Endothelial cell (in vitro differentiated cells): ENCODE measurements at regions not wholly inside any gene's neighbourhood (a gene's known extent, or its start where the extent isn't known, plus 50 kb on each side); places are given as distances from the start of the nearest gene placed in this dataset.
"Not testable (repeated sequence)": the region's sequence is repeated elsewhere in the genome, so short reads cannot be mapped to it uniquely, and the experiment has no call there.

Source experiments
- DNase-seq: peaks from one replicate; pipeline ENCODE4 v3.0.0; 2021; ENCODE audit warnings: low spot score
- H3K27ac Mint-ChIP-seq: one replicate; pipeline ENCODE4 v1.8.0; 2021; ENCODE audit warnings: mixed read lengths, inconsistent platforms; ENCODE audit not compliant: unreplicated experiment
- H3K27me3 Mint-ChIP-seq: one replicate; pipeline ENCODE4 v1.8.0; 2021; ENCODE audit warnings: mild to moderate bottlenecking, moderate library complexity, mixed read lengths, inconsistent platforms; ENCODE audit not compliant: unreplicated experiment
- H3K36me3 Mint-ChIP-seq: one replicate; pipeline ENCODE4 v1.8.0; 2021; ENCODE audit warnings: mild to moderate bottlenecking, low read depth, mixed read lengths, inconsistent platforms; ENCODE audit not compliant: unreplicated experiment
- H3K4me1 Mint-ChIP-seq: one replicate; pipeline ENCODE4 v1.8.0; 2021; ENCODE audit warnings: mild to moderate bottlenecking, mixed read lengths, inconsistent platforms; ENCODE audit not compliant: unreplicated experiment
- H3K4me3 Mint-ChIP-seq: one replicate; pipeline ENCODE4 v1.8.0; 2021; ENCODE audit warnings: mild to moderate bottlenecking, mixed read lengths, inconsistent platforms; ENCODE audit not compliant: unreplicated experiment
- H3K9me3 Mint-ChIP-seq: one replicate; pipeline ENCODE4 v1.8.0; 2021; ENCODE audit warnings: mixed read lengths, inconsistent platforms; ENCODE audit not compliant: unreplicated experiment
- TF ChIP-seq, protein P1 (sequence below): fragments of 200-600 bp; sonication (generic); IDR thresholded peaks from one replicate; pipeline ENCODE4 v1.5.0; 2021; ENCODE audit warnings: antibody characterized with exemption; ENCODE audit not compliant: unreplicated experiment

DNA sequence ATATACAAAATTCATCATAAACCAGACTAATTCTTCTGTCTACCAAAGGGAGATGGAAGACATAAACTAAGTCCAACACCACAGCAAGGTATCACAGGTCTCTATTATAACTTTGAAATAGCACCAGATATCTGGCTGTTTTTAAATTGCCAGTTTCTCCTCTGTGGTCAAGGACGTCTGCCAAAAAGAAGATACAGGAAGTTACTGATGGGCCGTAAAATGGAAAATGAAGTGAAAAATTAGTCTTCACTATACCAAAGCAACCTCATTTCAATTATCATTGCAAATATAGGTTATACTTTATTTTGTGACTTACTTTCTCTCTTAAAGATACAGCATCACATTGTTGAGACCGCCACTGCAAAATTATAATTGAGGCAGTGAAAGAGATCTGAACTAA is 225.5 kb downstream of the NDUFS4 start:
- Mint-ChIP-seq H3K36me3 (no peaks in the 10 kb centered on the region), H3K4me1 (no peaks in the 10 kb centered on the region), H3K27me3 (no peaks in the 10 kb centered on the region), H3K27ac (no peak overlapping the region), H3K9me3 (no peaks in the 10 kb centered on the region), H3K4me3 (no peak overlapping the region)
- DNase-seq: no peak
- TF ChIP-seq, protein P1, sequence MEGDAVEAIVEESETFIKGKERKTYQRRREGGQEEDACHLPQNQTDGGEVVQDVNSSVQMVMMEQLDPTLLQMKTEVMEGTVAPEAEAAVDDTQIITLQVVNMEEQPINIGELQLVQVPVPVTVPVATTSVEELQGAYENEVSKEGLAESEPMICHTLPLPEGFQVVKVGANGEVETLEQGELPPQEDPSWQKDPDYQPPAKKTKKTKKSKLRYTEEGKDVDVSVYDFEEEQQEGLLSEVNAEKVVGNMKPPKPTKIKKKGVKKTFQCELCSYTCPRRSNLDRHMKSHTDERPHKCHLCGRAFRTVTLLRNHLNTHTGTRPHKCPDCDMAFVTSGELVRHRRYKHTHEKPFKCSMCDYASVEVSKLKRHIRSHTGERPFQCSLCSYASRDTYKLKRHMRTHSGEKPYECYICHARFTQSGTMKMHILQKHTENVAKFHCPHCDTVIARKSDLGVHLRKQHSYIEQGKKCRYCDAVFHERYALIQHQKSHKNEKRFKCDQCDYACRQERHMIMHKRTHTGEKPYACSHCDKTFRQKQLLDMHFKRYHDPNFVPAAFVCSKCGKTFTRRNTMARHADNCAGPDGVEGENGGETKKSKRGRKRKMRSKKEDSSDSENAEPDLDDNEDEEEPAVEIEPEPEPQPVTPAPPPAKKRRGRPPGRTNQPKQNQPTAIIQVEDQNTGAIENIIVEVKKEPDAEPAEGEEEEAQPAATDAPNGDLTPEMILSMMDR: no peak

DNA sequence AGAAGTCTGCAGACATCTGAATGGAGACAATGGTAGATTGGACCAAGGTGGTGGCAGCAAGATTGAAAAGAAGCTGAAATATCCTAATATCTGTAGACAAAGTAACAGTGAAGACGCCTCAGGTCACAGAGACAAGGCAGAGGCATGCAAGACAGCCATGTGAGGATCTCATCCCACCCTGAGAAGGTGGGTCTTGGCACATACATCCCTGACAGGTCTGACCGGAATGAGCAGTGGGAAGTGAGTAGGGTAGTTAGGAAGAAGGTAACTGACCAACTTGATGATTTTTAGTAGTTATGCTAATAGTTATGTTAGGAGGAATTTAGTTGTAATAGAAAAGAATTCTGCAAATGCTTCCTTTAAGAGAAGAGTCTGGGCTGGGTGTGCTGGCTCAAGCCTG is 229.6 kb downstream of the NDUFS4 start:
- TF ChIP-seq, protein P1: no peak
- H3K27me3 Mint-ChIP-seq: peaks cover 2% of the 10 kb centered on the region
- H3K4me3 Mint-ChIP-seq: no peak overlapping the region
- no peaks in the 10 kb centered on the region for H3K36me3 Mint-ChIP-seq
- no peaks in the 10 kb centered on the region for H3K4me1 Mint-ChIP-seq
- no peak for DNase-seq
- no peaks in the 10 kb centered on the region for H3K9me3 Mint-ChIP-seq
- no peak overlapping the region for H3K27ac Mint-ChIP-seq

DNA sequence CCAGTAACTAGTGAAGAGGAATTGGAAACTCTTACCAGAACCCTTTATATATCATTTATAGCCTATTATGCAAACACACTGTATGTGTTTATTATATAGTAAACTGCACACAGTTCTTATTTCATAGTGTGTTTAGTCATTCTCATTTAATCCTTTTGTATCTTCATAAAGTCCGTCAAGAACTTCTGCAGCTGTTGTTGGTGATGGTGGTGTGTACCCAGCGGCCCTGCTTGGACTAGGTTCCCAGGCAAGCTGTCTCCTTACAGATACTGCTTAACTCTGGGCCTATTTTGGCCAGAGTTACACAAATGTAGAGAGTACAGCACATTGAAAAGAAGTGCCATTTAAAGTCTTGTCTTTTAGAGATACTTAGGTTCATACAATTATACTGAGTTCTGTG is 231.9 kb downstream of the NDUFS4 start:
- H3K4me1 Mint-ChIP-seq: no peaks in the 10 kb centered on the region
- H3K27ac Mint-ChIP-seq: no peak overlapping the region
- H3K27me3 Mint-ChIP-seq: peaks cover 2% of the 10 kb centered on the region
- no peak overlapping the region for H3K4me3 Mint-ChIP-seq
- H3K36me3 Mint-ChIP-seq: no peaks in the 10 kb centered on the region
- DNase-seq: no peak
- TF ChIP-seq, protein P1: no peak
- no peaks in the 10 kb centered on the region for H3K9me3 Mint-ChIP-seq

DNA sequence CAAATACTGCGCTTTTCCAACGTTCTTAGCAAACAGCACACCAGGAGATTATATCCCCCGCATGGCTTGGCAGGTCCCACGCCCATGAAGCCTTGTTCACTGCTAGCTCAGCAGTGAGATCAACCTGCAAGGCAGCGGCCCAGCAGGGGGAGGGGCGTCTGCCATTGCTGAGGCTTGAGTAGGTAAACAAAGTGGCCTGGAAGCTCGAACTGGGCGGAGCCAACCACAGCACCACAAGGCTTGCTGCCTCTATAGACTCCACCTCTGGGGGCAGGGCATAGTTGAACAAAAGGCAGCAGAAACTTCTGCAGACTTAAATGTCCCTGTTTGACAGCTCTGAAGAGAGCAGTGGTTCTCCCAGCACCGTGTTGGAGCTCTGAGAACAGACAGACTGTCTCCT is 239.2 kb downstream of the NDUFS4 start:
- H3K36me3 Mint-ChIP-seq: peaks cover 16% of the 10 kb centered on the region
- not testable (repeated sequence) for H3K27me3 Mint-ChIP-seq

DNA sequence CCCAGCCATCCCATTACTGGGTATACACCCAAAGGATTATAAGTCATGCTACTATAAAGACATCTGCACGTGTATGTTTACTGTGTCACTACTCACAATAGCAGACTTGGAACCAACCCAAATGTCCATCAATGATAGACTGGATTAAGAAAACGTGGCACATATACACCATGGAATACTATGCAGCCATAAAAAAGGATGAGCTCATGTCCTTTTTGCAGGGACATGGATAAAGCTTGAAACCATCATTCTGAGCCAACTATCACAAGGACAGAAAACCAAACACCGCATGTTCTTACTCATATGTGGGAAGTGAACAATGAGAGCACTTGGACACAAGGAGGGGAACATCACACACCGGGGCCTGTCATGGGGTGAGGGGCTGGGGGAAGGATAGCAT is 248.0 kb downstream of the NDUFS4 start:
- not testable (repeated sequence) for H3K27ac Mint-ChIP-seq, H3K9me3 Mint-ChIP-seq, H3K4me3 Mint-ChIP-seq, DNase-seq, H3K36me3 Mint-ChIP-seq, H3K27me3 Mint-ChIP-seq, H3K4me1 Mint-ChIP-seq

More for the DNA sequence above, 239.2 kb downstream of the NDUFS4 start:
- H3K9me3 Mint-ChIP-seq, DNase-seq, H3K4me1 Mint-ChIP-seq, H3K27ac Mint-ChIP-seq, H3K4me3 Mint-ChIP-seq: not testable (repeated sequence)

DNA sequence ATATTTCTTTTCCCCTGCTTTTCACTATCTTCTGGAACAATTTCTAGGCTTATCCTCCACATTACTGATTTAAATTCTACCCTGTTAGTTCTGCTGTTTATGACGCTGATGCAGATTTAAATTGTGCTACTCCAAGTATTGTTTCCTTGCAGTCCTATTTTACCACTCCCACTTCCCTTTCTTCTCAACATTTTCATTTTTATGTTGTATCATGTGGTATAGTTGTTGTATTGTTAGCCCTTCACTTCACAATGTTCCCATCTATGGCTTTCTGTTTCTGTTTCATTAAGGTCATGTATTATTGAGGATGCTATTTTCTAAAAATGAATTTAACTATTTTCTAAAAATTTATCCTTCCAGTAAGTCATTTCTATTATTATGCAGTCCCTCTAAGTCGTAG is 254.4 kb downstream of the NDUFS4 start:
- Mint-ChIP-seq H3K27ac (no peak overlapping the region), H3K9me3 (no peaks in the 10 kb centered on the region), H3K4me1 (peaks cover 11% of the 10 kb centered on the region), H3K27me3 (no peaks in the 10 kb centered on the region), H3K36me3 (no peaks in the 10 kb centered on the region), H3K4me3 (no peak overlapping the region)
- TF ChIP-seq, protein P1: no peak
- no peak for DNase-seq
